ENCODE measurements at regions not wholly inside any gene's neighbourhood (a gene's known extent, or its start where the extent isn't known, plus 50 kb on each side); places are given as distances from the start of the nearest gene placed in this dataset.

- DNase-seq (ENCODE audit: insufficient read length) (no peak), FAIRE-seq (no peak)
- TF ChIP-seq POLR2A (IDR thresholded peaks at IDR 0.05; ENCODE audit: low read depth, low read length) (no peak), POLR2AphosphoS5 (IDR thresholded peaks at IDR 0.05; ENCODE audit: low read depth, low read length) (no peak), TAF1 (IDR thresholded peaks at IDR 0.05; ENCODE audit: borderline replicate concordance, low read depth, low read length) (no peak)
Observed at GRCh38 chr15:47460795-47461573, 256.3 kb upstream of the SEMA6D start.

- TF ChIP-seq TAF1 (IDR thresholded peaks at IDR 0.05; ENCODE audit: borderline replicate concordance, low read depth, low read length), result no peak
- no peak for TF ChIP-seq POLR2A (IDR thresholded peaks at IDR 0.05; ENCODE audit: low read depth, low read length)
- no peak for TF ChIP-seq POLR2AphosphoS5 (IDR thresholded peaks at IDR 0.05; ENCODE audit: low read depth, low read length)
- DNase-seq (ENCODE audit: insufficient read length), result no peak
- no peak for FAIRE-seq
Observed at GRCh38 chr15:47461652-47462141, 255.6 kb upstream of the SEMA6D start.

GRCh38 chr15:47466357-47466756 lies 250.9 kb upstream of the SEMA6D start:
- no peak for FAIRE-seq
- DNase-seq (ENCODE audit: insufficient read length), result no peak
- TF ChIP-seq POLR2AphosphoS5 (IDR thresholded peaks at IDR 0.05; ENCODE audit: low read depth, low read length), result no peak
- no peak for TF ChIP-seq POLR2A (IDR thresholded peaks at IDR 0.05; ENCODE audit: low read depth, low read length)
- no peak for TF ChIP-seq TAF1 (IDR thresholded peaks at IDR 0.05; ENCODE audit: borderline replicate concordance, low read depth, low read length)

GRCh38 chr15:47470983-47471382 lies 246.3 kb upstream of the SEMA6D start:
- no peak for FAIRE-seq
- TF ChIP-seq POLR2A (IDR thresholded peaks at IDR 0.05; ENCODE audit: low read depth, low read length) (no peak), TAF1 (IDR thresholded peaks at IDR 0.05; ENCODE audit: borderline replicate concordance, low read depth, low read length) (no peak), POLR2AphosphoS5 (IDR thresholded peaks at IDR 0.05; ENCODE audit: low read depth, low read length) (no peak)
- no peak for DNase-seq (ENCODE audit: insufficient read length)

- DNase-seq (ENCODE audit: insufficient read length) (no peak), FAIRE-seq (no peak)
- no peak for TF ChIP-seq POLR2A (IDR thresholded peaks at IDR 0.05; ENCODE audit: low read depth, low read length)
Observed at GRCh38 chr15:47473106-47473725, 244.1 kb upstream of the SEMA6D start.

- DNase-seq (ENCODE audit: insufficient read length) (no peak), FAIRE-seq (no peak)
- TF ChIP-seq TAF1 (IDR thresholded peaks at IDR 0.05; ENCODE audit: borderline replicate concordance, low read depth, low read length) (no peak), POLR2AphosphoS5 (IDR thresholded peaks at IDR 0.05; ENCODE audit: low read depth, low read length) (no peak), POLR2A (IDR thresholded peaks at IDR 0.05; ENCODE audit: low read depth, low read length) (no peak)
Observed at GRCh38 chr15:47473832-47474231, 243.5 kb upstream of the SEMA6D start.

- TF ChIP-seq TAF1 (IDR thresholded peaks at IDR 0.05; ENCODE audit: borderline replicate concordance, low read depth, low read length), result no peak
- no peak for TF ChIP-seq POLR2A (IDR thresholded peaks at IDR 0.05; ENCODE audit: low read depth, low read length)
- no peak for TF ChIP-seq POLR2AphosphoS5 (IDR thresholded peaks at IDR 0.05; ENCODE audit: low read depth, low read length)
- FAIRE-seq (no peak), DNase-seq (ENCODE audit: insufficient read length) (no peak)
Observed at GRCh38 chr15:47475336-47475735, 242.0 kb upstream of the SEMA6D start.

GRCh38 chr15:47477341-47477740 lies 240.0 kb upstream of the SEMA6D start:
- no peak for FAIRE-seq

GRCh38 chr15:47484059-47484458 lies 233.2 kb upstream of the SEMA6D start:
- FAIRE-seq (no peak), DNase-seq (ENCODE audit: insufficient read length) (no peak)
- TF ChIP-seq TAF1 (IDR thresholded peaks at IDR 0.05; ENCODE audit: borderline replicate concordance, low read depth, low read length) (no peak), POLR2AphosphoS5 (IDR thresholded peaks at IDR 0.05; ENCODE audit: low read depth, low read length) (no peak), POLR2A (IDR thresholded peaks at IDR 0.05; ENCODE audit: low read depth, low read length) (no peak)

More at GRCh38 chr15:47477341-47477740, 240.0 kb upstream of the SEMA6D start:
- TF ChIP-seq POLR2AphosphoS5 (IDR thresholded peaks at IDR 0.05; ENCODE audit: low read depth, low read length) (no peak), POLR2A (IDR thresholded peaks at IDR 0.05; ENCODE audit: low read depth, low read length) (no peak), TAF1 (IDR thresholded peaks at IDR 0.05; ENCODE audit: borderline replicate concordance, low read depth, low read length) (no peak)
- DNase-seq (ENCODE audit: insufficient read length), result no peak

GRCh38 chr15:47484997-47485396 lies 232.3 kb upstream of the SEMA6D start:
- TF ChIP-seq TAF1 (IDR thresholded peaks at IDR 0.05; ENCODE audit: borderline replicate concordance, low read depth, low read length) (no peak), POLR2A (IDR thresholded peaks at IDR 0.05; ENCODE audit: low read depth, low read length) (no peak), POLR2AphosphoS5 (IDR thresholded peaks at IDR 0.05; ENCODE audit: low read depth, low read length) (no peak)
- DNase-seq (ENCODE audit: insufficient read length) (no peak), FAIRE-seq (no peak)

- FAIRE-seq (no peak), DNase-seq (ENCODE audit: insufficient read length) (no peak)
- TF ChIP-seq POLR2AphosphoS5 (IDR thresholded peaks at IDR 0.05; ENCODE audit: low read depth, low read length) (no peak), TAF1 (IDR thresholded peaks at IDR 0.05; ENCODE audit: borderline replicate concordance, low read depth, low read length) (no peak), POLR2A (IDR thresholded peaks at IDR 0.05; ENCODE audit: low read depth, low read length) (no peak)
Observed at GRCh38 chr15:47485419-47485818, 231.9 kb upstream of the SEMA6D start.

- FAIRE-seq (no peak), DNase-seq (ENCODE audit: insufficient read length) (no peak)
- TF ChIP-seq POLR2A (IDR thresholded peaks at IDR 0.05; ENCODE audit: low read depth, low read length), result no peak
Observed at GRCh38 chr15:47486040-47486439, 231.3 kb upstream of the SEMA6D start.

Measured in GM12892 (cell line).